HG03066 (cell line): ENCODE measurements at regions not wholly inside any gene's neighbourhood (a gene's known extent, or its start where the extent isn't known, plus 50 kb on each side); places are given as distances from the start of the nearest gene placed in this dataset.

Experiments used
- ATAC-seq: cut with Tn5 transposase; IDR thresholded peaks from one replicate; pipeline ENCODE4 v1.9.1; 2021; ENCODE audit warnings: low read depth; ENCODE audit not compliant: unreplicated experiment

GRCh38 chr14:51307551-51307950, 67.5 kb downstream of the TMX1 start:
- no peak for ATAC-seq

DNA sequence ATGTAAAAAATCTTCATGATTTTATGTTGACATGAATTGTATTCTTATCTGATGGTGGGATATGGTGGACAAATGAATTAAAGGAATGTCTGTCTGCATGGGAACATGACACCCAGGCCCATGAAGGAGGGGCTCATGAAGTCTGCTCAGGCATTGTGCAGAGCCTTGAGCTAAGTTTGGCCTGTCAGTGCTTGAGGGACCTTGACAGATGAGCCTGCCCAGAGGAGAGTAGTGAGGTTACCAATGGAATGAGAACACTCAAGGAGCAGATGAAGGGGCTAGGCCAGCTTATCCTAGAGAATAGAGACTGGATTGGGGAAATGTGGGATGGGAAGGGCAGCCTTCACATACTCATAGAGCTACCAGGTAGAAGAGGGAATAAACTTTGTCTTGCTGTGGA, 68.8 kb downstream of the TMX1 start:
- no peak for ATAC-seq

- no peak for ATAC-seq
These were observed 70.5 kb downstream of the TMX1 start for GRCh38 chr14:51310505-51310944.

DNA sequence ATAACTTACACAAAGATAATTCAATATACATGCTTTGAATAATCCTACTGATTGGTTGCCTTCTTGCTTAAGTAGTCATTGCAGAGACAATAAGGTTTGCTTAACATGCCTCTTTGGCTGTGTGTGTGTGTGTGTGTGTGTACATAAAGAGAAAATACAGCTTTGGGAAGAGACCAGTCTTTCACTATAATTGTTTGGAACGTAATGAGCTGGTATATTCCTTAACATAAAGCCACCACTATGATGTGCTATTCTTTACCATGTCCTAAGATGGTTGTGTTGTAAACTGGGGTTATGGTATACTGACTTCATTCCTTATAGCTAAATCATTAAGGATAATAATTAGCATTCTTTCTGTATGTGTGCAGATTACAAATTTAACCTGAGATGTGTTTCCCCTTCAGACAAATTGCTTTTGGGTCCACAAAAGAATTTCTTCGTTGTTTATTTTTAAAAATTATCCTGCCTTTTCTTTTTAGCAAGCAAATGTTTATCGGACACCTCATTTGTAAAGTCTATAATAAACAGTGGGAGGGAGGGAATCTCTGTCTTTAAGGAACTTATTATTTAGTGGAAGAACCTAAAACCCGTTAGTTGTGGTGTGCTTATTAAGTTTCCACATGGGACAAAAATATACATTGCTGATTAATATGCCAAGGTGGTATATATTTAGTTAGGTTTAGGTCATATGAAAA, 74.4 kb downstream of the TMX1 start:
- ATAC-seq = no peak

DNA sequence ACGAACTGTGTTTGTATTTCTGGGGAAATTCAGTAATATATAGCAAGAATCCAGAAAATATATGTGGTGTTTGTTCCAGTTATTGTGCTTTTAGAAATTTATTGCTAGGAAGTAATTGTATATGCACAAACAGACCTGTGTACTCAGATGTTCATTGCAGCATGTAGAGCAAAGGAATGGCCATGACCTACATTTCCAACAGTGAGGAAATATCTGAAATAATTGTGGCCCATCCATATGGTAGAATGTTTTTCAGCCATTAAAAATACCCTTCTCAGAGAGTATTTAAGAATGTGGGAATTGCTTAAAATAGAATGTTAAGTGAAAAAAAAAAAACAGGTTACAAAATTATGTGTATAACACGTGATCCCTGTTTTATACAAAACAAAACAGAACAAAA, 77.3 kb downstream of the TMX1 start:
- ATAC-seq = no peak

GRCh38 chr14:51318813-51319597, 79.0 kb downstream of the TMX1 start:
- no peak for ATAC-seq

DNA sequence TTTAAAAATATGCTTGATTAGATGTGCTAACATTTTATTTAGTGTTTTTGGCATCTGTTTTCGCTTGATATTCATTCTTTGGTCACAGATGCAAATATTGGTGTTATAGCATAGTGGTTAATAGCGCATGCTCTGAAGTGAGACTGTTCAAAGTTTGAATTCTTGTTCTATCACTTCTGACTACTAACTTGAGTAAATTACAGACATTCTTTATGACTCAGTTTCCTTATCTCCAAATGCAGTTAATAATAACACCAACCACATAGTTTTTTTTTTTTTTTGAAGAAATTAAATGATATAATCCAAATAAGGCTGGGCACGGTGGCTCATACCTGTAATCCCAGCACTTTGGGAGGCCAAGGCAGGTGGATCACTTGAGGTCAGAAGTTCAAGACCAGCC, 81.0 kb downstream of the TMX1 start:
- no peak for ATAC-seq

DNA sequence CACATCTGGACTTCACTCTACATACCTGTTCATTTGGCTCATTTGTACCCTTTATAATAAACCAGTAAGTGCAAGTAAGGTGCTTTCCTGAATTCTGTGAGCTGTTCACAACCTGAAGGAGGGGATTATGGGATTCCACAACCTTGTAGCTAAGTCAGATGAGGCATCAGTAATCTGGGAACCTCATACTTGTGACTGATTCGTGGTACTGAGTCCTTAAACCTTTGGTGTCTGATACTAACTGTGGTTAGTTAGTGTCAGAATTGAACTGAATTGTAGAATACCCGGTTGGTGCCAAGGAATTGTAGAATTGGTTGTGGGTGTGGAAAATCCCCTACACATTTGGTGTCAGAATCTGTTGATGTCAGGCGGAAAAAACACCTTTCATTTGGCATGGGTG, 83.4 kb downstream of the TMX1 start:
- ATAC-seq = no peak

DNA sequence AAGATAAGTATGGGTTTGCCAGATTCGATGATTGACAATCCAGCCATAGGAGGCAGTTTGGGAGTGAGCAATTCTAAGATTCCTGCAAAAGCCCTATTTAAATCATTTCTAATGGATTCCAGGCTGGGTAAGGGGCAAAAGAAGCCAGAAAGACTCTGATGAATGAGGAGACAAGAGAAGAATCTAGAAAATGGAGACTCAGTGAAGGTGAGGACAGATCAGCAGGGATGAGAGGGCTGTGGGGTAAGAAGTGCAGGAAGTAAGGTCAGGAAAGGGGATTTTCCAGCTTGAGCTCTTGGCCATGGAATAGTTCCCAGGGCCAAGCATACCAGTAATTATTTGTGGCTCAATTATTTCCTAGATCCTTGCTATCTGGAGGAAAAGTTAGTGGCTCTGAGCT, 87.3 kb downstream of the TMX1 start:
- ATAC-seq = no peak

- no peak for ATAC-seq
These were observed 88.2 kb downstream of the TMX1 start for GRCh38 chr14:51328064-51328771.

- no peak for ATAC-seq
These were observed 88.8 kb downstream of the TMX1 start for GRCh38 chr14:51328772-51329353.

DNA sequence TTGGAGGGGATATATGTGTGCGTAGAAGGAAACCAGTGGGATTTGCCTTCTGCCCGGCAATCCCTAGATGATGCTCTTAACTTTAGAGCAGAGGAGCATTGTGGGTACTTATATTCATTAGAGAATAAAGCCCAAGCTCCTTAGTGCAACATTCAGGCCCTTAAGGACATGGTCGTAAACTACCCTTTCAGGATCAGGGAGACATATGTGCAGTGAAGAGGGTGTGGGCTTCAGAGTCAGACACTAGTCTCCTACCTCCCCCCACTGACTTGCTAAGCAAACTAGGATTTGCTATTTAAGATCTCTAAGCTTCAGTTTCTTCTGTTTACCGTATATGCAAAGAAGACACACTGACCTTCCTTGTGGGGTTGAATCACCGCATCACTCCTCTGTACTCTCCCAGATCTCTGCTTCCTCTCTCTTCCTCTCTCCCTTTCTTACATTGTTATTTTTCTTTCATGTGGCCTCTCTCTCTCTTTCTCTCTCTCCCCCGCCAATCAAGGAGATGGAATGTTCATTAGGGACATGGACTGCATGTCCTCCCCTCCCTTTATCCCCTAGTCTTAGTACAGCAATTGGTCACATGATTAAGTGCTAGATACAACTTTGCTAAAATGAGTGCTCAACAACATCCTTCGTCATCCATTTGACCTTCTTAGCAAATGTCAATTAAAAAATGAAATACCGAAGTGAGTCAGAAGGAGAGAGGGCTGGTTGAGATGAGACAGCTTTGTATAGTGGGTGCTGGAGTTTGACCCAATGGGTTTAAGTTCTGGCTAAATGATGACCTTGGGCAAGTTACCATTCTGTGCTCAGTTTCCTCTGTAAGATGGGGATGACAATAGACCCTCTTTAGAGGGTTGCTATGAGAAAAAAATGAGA, 91.7 kb downstream of the TMX1 start:
- ATAC-seq = no peak

GRCh38 chr14:51333299-51333698, 93.3 kb downstream of the TMX1 start:
- no peak for ATAC-seq

- no peak for ATAC-seq
These were observed 94.0 kb downstream of the TMX1 start for GRCh38 chr14:51333901-51334521.

DNA sequence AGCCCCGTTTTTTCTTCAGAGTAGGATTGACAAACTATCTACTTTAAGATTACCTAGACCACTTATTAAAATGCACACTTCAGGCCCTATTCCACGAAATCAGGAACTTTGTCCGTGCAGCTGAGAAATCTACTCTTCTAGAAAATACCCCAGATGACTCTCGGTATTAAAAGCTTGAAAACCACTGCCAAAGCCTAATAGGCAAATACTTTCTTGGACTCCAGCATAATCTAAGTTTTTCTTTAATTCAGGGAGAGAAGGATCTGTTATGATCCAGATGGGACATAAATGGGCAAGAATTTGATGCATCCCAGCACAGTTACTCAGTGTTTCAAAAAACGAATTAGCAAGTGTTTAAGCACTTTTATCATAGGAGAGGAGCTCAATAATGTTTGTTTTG, 94.5 kb downstream of the TMX1 start:
- ATAC-seq = no peak

DNA sequence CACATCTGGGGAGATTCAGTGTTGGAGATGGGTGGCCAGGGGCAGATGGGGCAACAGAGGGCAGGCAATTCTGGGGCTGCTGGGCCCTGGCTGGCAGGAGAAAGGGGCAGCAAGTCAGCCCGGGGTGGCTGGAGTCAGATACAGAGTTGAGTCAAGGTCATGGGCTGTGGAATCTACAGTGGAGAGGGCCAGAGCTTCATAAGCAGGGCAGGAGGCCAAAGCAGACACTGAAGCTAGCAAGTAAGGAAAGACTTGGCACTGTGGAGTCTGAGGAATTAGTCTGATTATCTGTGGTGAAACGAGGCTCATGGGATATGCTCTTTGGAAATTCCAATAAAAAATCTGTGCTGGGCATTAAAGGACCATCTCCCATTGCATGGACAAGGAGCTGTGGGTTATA, 95.5 kb downstream of the TMX1 start:
- no peak for ATAC-seq

DNA sequence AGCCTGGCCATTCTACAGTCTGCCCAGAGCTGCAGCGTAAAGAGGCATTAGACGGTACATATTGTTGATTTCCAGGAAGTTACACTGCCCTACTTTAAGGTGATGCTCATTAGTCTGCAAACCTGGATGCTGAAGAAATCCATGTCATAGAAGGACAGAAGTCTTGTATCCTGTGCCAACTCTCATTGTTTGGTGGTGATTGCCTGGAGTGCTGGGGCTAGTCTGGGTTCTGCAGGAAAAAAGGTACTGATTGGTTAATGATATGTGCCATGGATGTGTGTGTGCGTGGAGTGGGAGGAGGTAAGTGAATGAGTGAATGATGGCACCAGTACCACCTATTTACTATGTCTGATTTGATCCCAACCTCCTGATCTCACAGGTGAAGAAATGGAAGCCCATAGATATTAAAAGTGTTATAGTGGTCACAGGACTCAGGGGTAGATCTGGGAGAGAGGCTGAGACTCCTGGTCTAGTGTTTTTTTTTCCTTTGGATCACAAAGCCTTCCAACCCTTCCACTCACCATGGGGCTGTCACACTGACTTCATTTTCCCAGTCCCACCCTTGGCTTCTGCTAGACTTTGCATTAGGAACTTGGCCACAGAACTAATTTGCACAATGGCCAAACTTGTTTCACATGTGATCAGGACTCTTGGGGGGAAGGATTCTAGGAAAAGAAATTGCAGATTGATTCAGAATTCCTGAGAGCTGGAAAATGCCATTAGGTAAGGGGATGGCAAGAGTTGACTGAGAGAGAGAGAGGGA, 96.1 kb downstream of the TMX1 start:
- no peak for ATAC-seq

DNA sequence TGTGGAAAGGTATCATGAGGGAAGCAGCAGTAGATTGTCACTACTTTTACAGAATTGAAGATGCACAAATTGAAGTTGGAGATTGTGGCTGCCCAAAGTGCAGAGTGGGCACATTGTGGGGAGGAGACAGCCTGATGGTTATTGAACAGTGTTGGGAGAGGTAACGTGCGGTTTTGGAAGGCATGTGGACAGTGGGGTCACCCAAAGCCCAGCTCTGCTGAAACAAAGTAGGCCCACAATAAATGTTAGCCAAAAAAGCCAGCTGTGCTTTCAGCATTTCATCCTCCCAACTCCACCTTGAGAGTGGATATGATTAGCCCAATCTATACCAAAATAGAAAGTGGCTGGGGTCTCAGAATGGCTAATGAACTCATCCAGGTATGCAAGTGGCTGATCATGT, 96.7 kb downstream of the TMX1 start:
- ATAC-seq = no peak

GRCh38 chr14:51337520-51337919, 97.5 kb downstream of the TMX1 start:
- no peak for ATAC-seq
